ENCODE measurements at regions not wholly inside any gene's neighbourhood (a gene's known extent, or its start where the extent isn't known, plus 50 kb on each side); places are given as distances from the start of the nearest gene placed in this dataset.

DNA sequence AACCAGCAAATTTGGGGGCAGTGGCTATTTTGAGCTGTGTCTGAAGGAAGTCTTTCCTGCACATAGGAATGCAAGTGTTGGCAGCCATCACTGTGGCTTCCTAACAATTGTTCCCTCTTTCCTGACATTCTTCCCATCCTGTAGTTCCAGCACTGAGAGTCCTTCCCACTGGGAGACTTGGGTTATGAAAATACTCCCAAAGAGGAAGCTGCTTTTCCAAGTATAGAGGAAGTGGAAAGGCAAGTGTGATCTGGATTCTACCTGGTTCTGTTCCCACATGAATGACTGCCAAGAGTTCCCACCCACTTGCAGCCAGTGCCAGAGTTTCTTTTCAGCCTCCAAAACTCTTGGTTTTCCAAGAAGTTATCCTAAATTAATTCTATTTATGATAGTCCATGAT, 98.5 kb upstream of the CD53 start:
- ChIA-PET CTCF (interaction anchor here (0.8 to 2.0 kb wide), 6 partner anchors 9 to 201 kb away, joined by 3 to 11 read pairs (median 4); no protein-coding TSS in a partner anchor), POLR2A (no interaction called here)
- no TSS peak for BruUV-seq (replicated peaks)
- Mint-ChIP-seq H3K36me3 (ENCODE audit: insufficient read depth, unreplicated experiment) (no peaks in the 10 kb centered on the region), H3K9me3 (ENCODE audit: unreplicated experiment) (no peaks in the 10 kb centered on the region), H3K27me3 (ENCODE audit: insufficient read depth, unreplicated experiment) (peaks cover 42% of the 10 kb centered on the region), H3K27ac (ENCODE audit: low read depth, unreplicated experiment) (no peak overlapping the region), H3K4me3 (ENCODE audit: unreplicated experiment) (no peak overlapping the region), H3K4me1 (ENCODE audit: insufficient read depth, unreplicated experiment) (no peaks in the 10 kb centered on the region)
- intact Hi-C loops (cut with micrococcal nuclease) = no loop called here
- peak; percentile 4 for DNase-seq (ENCODE audit: unreplicated experiment)
- TF ChIP-seq, protein P1, sequence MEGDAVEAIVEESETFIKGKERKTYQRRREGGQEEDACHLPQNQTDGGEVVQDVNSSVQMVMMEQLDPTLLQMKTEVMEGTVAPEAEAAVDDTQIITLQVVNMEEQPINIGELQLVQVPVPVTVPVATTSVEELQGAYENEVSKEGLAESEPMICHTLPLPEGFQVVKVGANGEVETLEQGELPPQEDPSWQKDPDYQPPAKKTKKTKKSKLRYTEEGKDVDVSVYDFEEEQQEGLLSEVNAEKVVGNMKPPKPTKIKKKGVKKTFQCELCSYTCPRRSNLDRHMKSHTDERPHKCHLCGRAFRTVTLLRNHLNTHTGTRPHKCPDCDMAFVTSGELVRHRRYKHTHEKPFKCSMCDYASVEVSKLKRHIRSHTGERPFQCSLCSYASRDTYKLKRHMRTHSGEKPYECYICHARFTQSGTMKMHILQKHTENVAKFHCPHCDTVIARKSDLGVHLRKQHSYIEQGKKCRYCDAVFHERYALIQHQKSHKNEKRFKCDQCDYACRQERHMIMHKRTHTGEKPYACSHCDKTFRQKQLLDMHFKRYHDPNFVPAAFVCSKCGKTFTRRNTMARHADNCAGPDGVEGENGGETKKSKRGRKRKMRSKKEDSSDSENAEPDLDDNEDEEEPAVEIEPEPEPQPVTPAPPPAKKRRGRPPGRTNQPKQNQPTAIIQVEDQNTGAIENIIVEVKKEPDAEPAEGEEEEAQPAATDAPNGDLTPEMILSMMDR (IDR thresholded peaks at IDR 0.05; ENCODE audit: unreplicated experiment) = no peak

DNA sequence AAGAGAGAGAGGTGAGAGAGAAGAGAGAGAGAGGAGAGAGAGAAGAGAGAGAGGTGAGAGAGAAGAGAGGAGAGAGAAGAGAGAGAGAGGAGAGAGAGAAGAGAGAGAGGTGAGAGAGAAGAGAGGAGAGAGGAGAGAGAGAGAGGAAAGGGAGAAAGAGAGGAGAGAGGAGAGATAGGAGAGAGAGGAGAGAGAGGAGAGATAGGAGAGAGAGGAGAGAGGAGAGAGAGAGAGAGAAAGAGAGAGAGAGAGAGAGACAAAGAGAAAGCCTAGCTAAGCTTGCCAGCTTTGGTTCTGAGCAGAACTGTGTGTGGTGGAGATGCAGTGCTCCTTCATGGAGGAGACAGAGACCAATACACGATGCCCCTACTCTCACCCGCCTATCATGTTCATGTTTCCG, 99.1 kb upstream of the KCNA3 start:
- ChIA-PET POLR2A (no interaction called here), CTCF (interaction anchor here (0.6 to 2.0 kb wide), 7 partner anchors 8 to 201 kb away, joined by 3 to 11 read pairs (median 3); no protein-coding TSS in a partner anchor)
- H3K36me3 Mint-ChIP-seq (ENCODE audit: insufficient read depth, unreplicated experiment) = no peaks in the 10 kb centered on the region
- H3K27me3 Mint-ChIP-seq (ENCODE audit: insufficient read depth, unreplicated experiment) = peaks cover 42% of the 10 kb centered on the region
- TF ChIP-seq, protein P1 (IDR thresholded peaks at IDR 0.05; ENCODE audit: unreplicated experiment) = no peak
- DNase-seq (ENCODE audit: unreplicated experiment) = no peak
- no peaks in the 10 kb centered on the region for H3K4me1 Mint-ChIP-seq (ENCODE audit: insufficient read depth, unreplicated experiment)
- intact Hi-C loops (cut with micrococcal nuclease) = no loop called here
- H3K9me3 Mint-ChIP-seq (ENCODE audit: unreplicated experiment) = no peaks in the 10 kb centered on the region
- BruUV-seq (replicated peaks) = no TSS peak
- no peak overlapping the region for H3K4me3 Mint-ChIP-seq (ENCODE audit: unreplicated experiment)
- no peak overlapping the region for H3K27ac Mint-ChIP-seq (ENCODE audit: low read depth, unreplicated experiment)

DNA sequence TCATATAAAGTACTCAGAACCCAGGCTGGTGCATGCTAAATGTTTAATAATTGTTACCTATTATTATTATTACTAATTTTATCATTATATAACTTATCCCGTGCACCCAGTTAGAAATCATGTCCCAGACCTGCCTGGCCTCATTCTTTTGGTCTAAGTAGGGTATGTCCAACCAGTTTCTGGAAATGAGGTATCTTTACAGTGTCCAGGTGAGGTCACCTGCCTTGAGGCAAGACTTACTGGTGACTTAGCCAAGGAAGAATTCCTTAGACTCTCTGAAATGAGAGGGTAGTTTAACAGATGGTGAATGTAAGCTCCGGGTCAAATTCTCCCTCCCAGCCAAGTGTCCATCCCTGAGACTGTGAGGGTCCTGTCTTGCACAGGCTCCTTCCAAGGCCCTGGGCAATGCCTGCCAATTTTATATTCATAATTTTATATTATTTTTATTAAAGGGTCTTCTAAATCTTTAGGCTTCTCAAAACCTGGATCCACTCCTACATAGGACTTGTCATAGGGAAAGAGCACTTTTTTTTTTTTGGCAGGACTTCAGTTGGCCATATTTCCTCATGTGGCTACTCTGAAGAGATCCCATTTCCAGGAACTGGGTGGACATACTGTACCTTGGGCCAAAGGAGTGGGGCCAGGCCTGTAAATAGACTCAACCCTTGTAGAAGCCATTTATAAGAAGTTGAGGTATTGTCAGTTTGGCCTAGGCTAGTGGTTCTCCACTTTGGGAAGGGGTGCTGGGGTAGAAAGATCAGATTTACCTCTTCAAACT, 96.7 kb upstream of the KCNA3 start:
- Mint-ChIP-seq H3K9me3 (ENCODE audit: unreplicated experiment) (no peaks in the 10 kb centered on the region), H3K27me3 (ENCODE audit: insufficient read depth, unreplicated experiment) (peaks cover 48% of the 10 kb centered on the region), H3K36me3 (ENCODE audit: insufficient read depth, unreplicated experiment) (no peaks in the 10 kb centered on the region), H3K4me1 (ENCODE audit: insufficient read depth, unreplicated experiment) (no peaks in the 10 kb centered on the region), H3K27ac (ENCODE audit: low read depth, unreplicated experiment) (no peak overlapping the region), H3K4me3 (ENCODE audit: unreplicated experiment) (no peak overlapping the region)
- POLR2A ChIA-PET = no interaction called here
- no TSS peak for BruUV-seq (replicated peaks)
- CTCF ChIA-PET = interaction anchor here (0.6 to 2.4 kb wide), 6 partner anchors 9 to 570 kb away, joined by 3 to 19 read pairs (median 5); no protein-coding TSS in a partner anchor
- peak; percentile 14 for DNase-seq (ENCODE audit: unreplicated experiment)
- TF ChIP-seq, protein P1 (IDR thresholded peaks at IDR 0.05; ENCODE audit: unreplicated experiment) = no peak
- intact Hi-C loops (cut with micrococcal nuclease) = no loop called here

DNA sequence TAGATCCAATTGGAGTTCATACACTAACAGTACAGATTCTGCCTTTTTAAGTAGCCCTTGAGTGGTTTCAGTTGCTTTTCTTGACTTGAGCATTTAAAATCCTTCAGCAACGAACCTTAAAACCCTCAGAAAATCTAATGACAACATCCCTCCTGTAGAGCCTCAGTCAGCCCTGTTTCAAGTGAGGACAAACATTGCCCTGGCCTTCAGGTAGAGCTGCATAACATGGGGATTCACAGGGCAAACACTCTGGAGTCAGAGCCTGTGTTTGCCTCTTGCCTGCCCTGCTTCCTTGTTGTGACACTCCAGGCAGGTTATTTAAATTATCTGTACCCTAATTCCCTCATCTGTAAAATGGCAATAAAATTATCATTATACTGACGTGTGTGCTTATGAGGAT, 96.1 kb upstream of the KCNA3 start:
- Mint-ChIP-seq H3K9me3 (ENCODE audit: unreplicated experiment) (no peaks in the 10 kb centered on the region), H3K4me3 (ENCODE audit: unreplicated experiment) (no peak overlapping the region), H3K27ac (ENCODE audit: low read depth, unreplicated experiment) (no peak overlapping the region), H3K36me3 (ENCODE audit: insufficient read depth, unreplicated experiment) (no peaks in the 10 kb centered on the region), H3K4me1 (ENCODE audit: insufficient read depth, unreplicated experiment) (no peaks in the 10 kb centered on the region), H3K27me3 (ENCODE audit: insufficient read depth, unreplicated experiment) (peaks cover 48% of the 10 kb centered on the region)
- TF ChIP-seq, protein P1 (IDR thresholded peaks at IDR 0.05; ENCODE audit: unreplicated experiment) = no peak
- POLR2A ChIA-PET = no interaction called here
- no TSS peak for BruUV-seq (replicated peaks)
- CTCF ChIA-PET = interaction anchor here (0.6 to 2.4 kb wide), 5 partner anchors 9 to 140 kb away, joined by 3 to 19 read pairs (median 5); no protein-coding TSS in a partner anchor
- DNase-seq (ENCODE audit: unreplicated experiment) = no peak
- intact Hi-C loops (cut with micrococcal nuclease) = no loop called here

All from MCF 10A (cell line).